GM12878 (cell line): ENCODE measurements at regions not wholly inside any gene's neighbourhood (a gene's known extent, or its start where the extent isn't known, plus 50 kb on each side); places are given as distances from the start of the nearest gene placed in this dataset.

Experiments used
- ASH2L ChIP-seq: fragments of 300-600, 200-600 bp; sonication (generic); IDR thresholded peaks from 2 replicates; pipeline ENCODE4 v1.6.1; 2017; ENCODE audit warnings: low read depth, mild to moderate bottlenecking, borderline replicate concordance
- CBX5 ChIP-seq: sonication (generic); IDR thresholded peaks from 2 replicates; pipeline ENCODE4 v1.6.1; 2016; ENCODE audit warnings: low read depth, moderate library complexity, mild to moderate bottlenecking, inconsistent platforms
- EED ChIP-seq: sonication (generic); IDR thresholded peaks from 2 replicates; pipeline ENCODE4 v1.6.1; 2016; ENCODE audit warnings: antibody characterized with exemption, low read depth
- IKZF1 ChIP-seq: fragments of 450-650 bp; conservative IDR thresholded peaks from 2 replicates; pipeline ENCODE4 v1.6.1; 2017; ENCODE audit warnings: antibody characterized with exemption, mild to moderate bottlenecking
- MYB ChIP-seq: fragments of 150-350 bp; IDR thresholded peaks from 2 replicates; pipeline ENCODE4 v1.6.1; 2014; ENCODE audit warnings: mild to moderate bottlenecking, low read depth, low read length, borderline replicate concordance
- NFYA ChIP-seq: IDR thresholded peaks from 2 replicates; pipeline ENCODE4 v1.6.1; 2011; ENCODE audit warnings: low read depth, mild to moderate bottlenecking, low read length, improper control_type of control experiment, borderline replicate concordance
- NRF1 ChIP-seq: conservative IDR thresholded peaks from 2 replicates; pipeline ENCODE4 v1.6.1; 2011; ENCODE audit warnings: mild to moderate bottlenecking, low read depth, low read length, improper control_type of control experiment
- POLR2AphosphoS5 ChIP-seq: IDR thresholded peaks from 2 replicates; pipeline ENCODE4 v1.6.1; 2011; ENCODE audit warnings: mild to moderate bottlenecking, low read length, inconsistent platforms
- POU2F2 ChIP-seq: IDR thresholded peaks from 3 replicates; pipeline ENCODE4 v1.6.1; 2011; ENCODE audit warnings: low read depth, mild to moderate bottlenecking, low read length, borderline replicate concordance
- SMARCA5 ChIP-seq: fragments of 450-650 bp; IDR thresholded peaks from 2 replicates; pipeline ENCODE4 v1.6.1; 2017; ENCODE audit warnings: mild to moderate bottlenecking
- STAT1 ChIP-seq: fragments of 450-650 bp; conservative IDR thresholded peaks from 2 replicates; pipeline ENCODE4 v1.6.1; 2014; ENCODE audit warnings: antibody characterized with exemption, mild to moderate bottlenecking
- YBX1 ChIP-seq: fragments of 450-650 bp; IDR thresholded peaks from 2 replicates; pipeline ENCODE4 v1.6.1; 2016; ENCODE audit warnings: antibody characterized with exemption
- TF ChIP-seq, protein P1 (sequence below): fragments of 150-350 bp; IDR thresholded peaks from 2 replicates; pipeline ENCODE4 v1.6.1; 2016; ENCODE audit warnings: low read depth, low read length
- TF ChIP-seq, protein P2 (sequence below): IDR thresholded peaks from 2 replicates; pipeline ENCODE4 v1.6.1; 2012; ENCODE audit warnings: low read depth, low read length, improper control_type of control experiment

DNA sequence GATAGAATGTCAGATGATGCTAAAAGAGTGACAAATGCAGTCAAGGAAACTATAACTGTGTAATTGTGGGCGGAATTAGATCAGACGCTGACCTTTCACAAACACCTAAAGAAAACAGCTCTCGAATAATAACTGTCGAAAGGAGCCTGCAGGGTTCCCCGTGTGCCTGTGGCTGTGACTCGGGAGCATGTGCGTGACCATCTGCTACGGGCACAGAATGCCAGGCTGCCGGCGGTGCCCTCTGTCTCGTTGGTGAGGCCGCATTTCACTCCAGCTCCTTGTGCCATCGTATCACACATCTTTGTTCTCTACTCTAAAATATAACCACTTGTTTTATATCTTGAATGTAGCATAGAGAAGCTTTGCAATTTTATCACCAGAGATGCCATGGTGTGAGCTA lies 267.8 kb upstream of the FMN2 start (continued):
- TF ChIP-seq, protein P1, sequence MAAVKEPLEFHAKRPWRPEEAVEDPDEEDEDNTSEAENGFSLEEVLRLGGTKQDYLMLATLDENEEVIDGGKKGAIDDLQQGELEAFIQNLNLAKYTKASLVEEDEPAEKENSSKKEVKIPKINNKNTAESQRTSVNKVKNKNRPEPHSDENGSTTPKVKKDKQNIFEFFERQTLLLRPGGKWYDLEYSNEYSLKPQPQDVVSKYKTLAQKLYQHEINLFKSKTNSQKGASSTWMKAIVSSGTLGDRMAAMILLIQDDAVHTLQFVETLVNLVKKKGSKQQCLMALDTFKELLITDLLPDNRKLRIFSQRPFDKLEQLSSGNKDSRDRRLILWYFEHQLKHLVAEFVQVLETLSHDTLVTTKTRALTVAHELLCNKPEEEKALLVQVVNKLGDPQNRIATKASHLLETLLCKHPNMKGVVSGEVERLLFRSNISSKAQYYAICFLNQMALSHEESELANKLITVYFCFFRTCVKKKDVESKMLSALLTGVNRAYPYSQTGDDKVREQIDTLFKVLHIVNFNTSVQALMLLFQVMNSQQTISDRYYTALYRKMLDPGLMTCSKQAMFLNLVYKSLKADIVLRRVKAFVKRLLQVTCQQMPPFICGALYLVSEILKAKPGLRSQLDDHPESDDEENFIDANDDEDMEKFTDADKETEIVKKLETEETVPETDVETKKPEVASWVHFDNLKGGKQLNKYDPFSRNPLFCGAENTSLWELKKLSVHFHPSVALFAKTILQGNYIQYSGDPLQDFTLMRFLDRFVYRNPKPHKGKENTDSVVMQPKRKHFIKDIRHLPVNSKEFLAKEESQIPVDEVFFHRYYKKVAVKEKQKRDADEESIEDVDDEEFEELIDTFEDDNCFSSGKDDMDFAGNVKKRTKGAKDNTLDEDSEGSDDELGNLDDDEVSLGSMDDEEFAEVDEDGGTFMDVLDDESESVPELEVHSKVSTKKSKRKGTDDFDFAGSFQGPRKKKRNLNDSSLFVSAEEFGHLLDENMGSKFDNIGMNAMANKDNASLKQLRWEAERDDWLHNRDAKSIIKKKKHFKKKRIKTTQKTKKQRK, result no peak
- TF ChIP-seq EED (no peak), NRF1 (no peak), NFYA (no peak), POU2F2 (no peak), POLR2AphosphoS5 (no peak), ASH2L (no peak), IKZF1 (no peak), YBX1 (no peak), SMARCA5 (no peak), STAT1 (no peak), MYB (no peak), CBX5 (no peak)
- TF ChIP-seq, protein P2, sequence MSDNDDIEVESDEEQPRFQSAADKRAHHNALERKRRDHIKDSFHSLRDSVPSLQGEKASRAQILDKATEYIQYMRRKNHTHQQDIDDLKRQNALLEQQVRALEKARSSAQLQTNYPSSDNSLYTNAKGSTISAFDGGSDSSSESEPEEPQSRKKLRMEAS, result no peak
